GM19324 (cell line): ENCODE measurements at regions not wholly inside any gene's neighbourhood (a gene's known extent, or its start where the extent isn't known, plus 50 kb on each side); places are given as distances from the start of the nearest gene placed in this dataset.
"Not testable (repeated sequence)": the region's sequence is repeated elsewhere in the genome, so short reads cannot be mapped to it uniquely, and the experiment has no call there.

ENCODE experiments used
- ATAC-seq: cut with Tn5 transposase; IDR thresholded peaks from one replicate; pipeline ENCODE4 v1.9.1; 2021; ENCODE audit warnings: mild to moderate bottlenecking, moderate library complexity; ENCODE audit not compliant: unreplicated experiment, low FRiP score

- no peak for ATAC-seq
These were observed 205.3 kb downstream of the NAP1L3 start for GRCh38 chrX:93468075-93468474.

GRCh38 chrX:93466383-93466782 is 207.0 kb downstream of the NAP1L3 start:
- ATAC-seq, result no peak

GRCh38 chrX:93461060-93461459 is 212.3 kb downstream of the NAP1L3 start:
- no peak for ATAC-seq

GRCh38 chrX:93454509-93454908 is 218.9 kb downstream of the NAP1L3 start:
- ATAC-seq, result no peak

GRCh38 chrX:93434721-93435120 is 238.7 kb downstream of the NAP1L3 start:
- not testable (repeated sequence) for ATAC-seq

GRCh38 chrX:93428497-93428896 is 244.9 kb downstream of the NAP1L3 start:
- no peak for ATAC-seq

- peak; percentile 65 for ATAC-seq
These were observed 250.7 kb downstream of the NAP1L3 start for GRCh38 chrX:93422693-93423092.

- ATAC-seq, result no peak
These were observed 252.8 kb downstream of the NAP1L3 start for GRCh38 chrX:93420525-93421082.

- ATAC-seq, result no peak
These were observed 253.3 kb downstream of the NAP1L3 start for GRCh38 chrX:93420090-93420489.

GRCh38 chrX:93419642-93420041 is 253.7 kb downstream of the NAP1L3 start:
- ATAC-seq, result no peak

GRCh38 chrX:93404121-93404520 is 269.3 kb downstream of the NAP1L3 start:
- no peak for ATAC-seq

- ATAC-seq, result no peak
These were observed 318.7 kb downstream of the NAP1L3 start for GRCh38 chrX:93354651-93355050.

GRCh38 chrX:93346309-93346708 is 327.1 kb downstream of the NAP1L3 start:
- no peak for ATAC-seq

GRCh38 chrX:93344287-93344686 is 329.1 kb downstream of the NAP1L3 start:
- not testable (repeated sequence) for ATAC-seq

GRCh38 chrX:93332329-93332728 is 341.0 kb downstream of the NAP1L3 start:
- no peak for ATAC-seq

GRCh38 chrX:93322110-93322509 is 351.3 kb downstream of the NAP1L3 start:
- ATAC-seq, result no peak

- ATAC-seq, result no peak
These were observed 353.8 kb downstream of the NAP1L3 start for GRCh38 chrX:93319609-93320008.
